ENCODE measurements at regions not wholly inside any gene's neighbourhood (a gene's known extent, or its start where the extent isn't known, plus 50 kb on each side); places are given as distances from the start of the nearest gene placed in this dataset.

GRCh38 chr7:84629216-84629615 lies 434.6 kb upstream of the SEMA3A start:
- CTCF ChIA-PET, result no interaction called here
- Histone ChIP-seq H3K27me3 (ENCODE audit: control insufficient read depth, insufficient read depth, low read length) (no peaks in the 10 kb centered on the region), H3K4me1 (ENCODE audit: control insufficient read depth, insufficient read depth, low read length) (no peaks in the 10 kb centered on the region), H3K9me3 (ENCODE audit: control insufficient read depth, insufficient read depth, low read depth, low read length) (no peaks in the 10 kb centered on the region; the same call in 1 of the 2 replicates), H3K36me3 (ENCODE audit: control insufficient read depth, insufficient read depth, low read length) (no peaks in the 10 kb centered on the region), H3K4me3 (ENCODE audit: low read depth in 2 of 2, low read length in 2 of 2) (no peak overlapping the region), H3K27ac (ENCODE audit: low read length) (no peak overlapping the region)
- ATAC-seq (no peak), DNase-seq (ENCODE audit: low read depth, low spot score) (no peak)
- POLR2A ChIA-PET, result no interaction called here
- no TSS peak for BruUV-seq (replicated peaks)
- TF ChIP-seq POLR2AphosphoS5 (IDR thresholded peaks at IDR 0.05; ENCODE audit: low read depth, low read length), result no peak
- no peak for TF ChIP-seq CTCF (IDR thresholded peaks at IDR 0.05)
- TF ChIP-seq REST (IDR thresholded peaks at IDR 0.05; ENCODE audit: insufficient read depth in 1 of 2, low read depth in 2 of 2, low read length in 1 of 2), result no peak
- no peak for TF ChIP-seq SIN3A (IDR thresholded peaks at IDR 0.05; ENCODE audit: borderline replicate concordance, insufficient read depth, low read depth, low read length)
- no peak for TF ChIP-seq TCF7L2 (IDR thresholded peaks at IDR 0.05; ENCODE audit: low read depth, low read length)
- intact Hi-C loops (cut with micrococcal nuclease; ENCODE audit: unreplicated experiment) (no loop called here), in situ Hi-C loops (cut with HindIII; ENCODE audit: low pct_unique_long_range_greater_than_20kb, low sequenced_read_pairs) (no loop called here)

- no TSS peak for BruUV-seq (replicated peaks)
Observed at GRCh38 chr7:84627250-84627649, 432.7 kb upstream of the SEMA3A start.

More at GRCh38 chr7:84627250-84627649, 432.7 kb upstream of the SEMA3A start:
- Histone ChIP-seq H3K4me3 (ENCODE audit: low read depth in 2 of 2, low read length in 2 of 2) (no peak overlapping the region), H3K27me3 (ENCODE audit: control insufficient read depth, insufficient read depth, low read length) (no peaks in the 10 kb centered on the region), H3K36me3 (ENCODE audit: control insufficient read depth, insufficient read depth, low read length) (no peaks in the 10 kb centered on the region), H3K27ac (ENCODE audit: low read length) (no peak overlapping the region; the same call in 1 of the 2 replicates), H3K4me1 (ENCODE audit: control insufficient read depth, insufficient read depth, low read length) (no peaks in the 10 kb centered on the region), H3K9me3 (ENCODE audit: control insufficient read depth, insufficient read depth, low read depth, low read length) (no peaks in the 10 kb centered on the region; the same call in 1 of the 2 replicates)
- ATAC-seq (no peak), DNase-seq (ENCODE audit: low read depth, low spot score) (no peak)
- no peak for TF ChIP-seq TCF7L2 (IDR thresholded peaks at IDR 0.05; ENCODE audit: low read depth, low read length)
- TF ChIP-seq SIN3A (IDR thresholded peaks at IDR 0.05; ENCODE audit: borderline replicate concordance, insufficient read depth, low read depth, low read length), result no peak
- TF ChIP-seq CTCF (IDR thresholded peaks at IDR 0.05), result no peak
- TF ChIP-seq POLR2AphosphoS5 (IDR thresholded peaks at IDR 0.05; ENCODE audit: low read depth, low read length), result no peak
- ChIA-PET POLR2A (no interaction called here), CTCF (no interaction called here)
- intact Hi-C loops (cut with micrococcal nuclease; ENCODE audit: unreplicated experiment), result no loop called here
- in situ Hi-C loops (cut with HindIII; ENCODE audit: low pct_unique_long_range_greater_than_20kb, low sequenced_read_pairs), result no loop called here
